ENCODE measurements at regions not wholly inside any gene's neighbourhood (a gene's known extent, or its start where the extent isn't known, plus 50 kb on each side); places are given as distances from the start of the nearest gene placed in this dataset.
A peak's percentile ranks its signal among the peaks of the same experiment; 100 is the strongest.

GRCh38 chr4:123994917-123995316 lies 598.3 kb downstream of the SPRY1 start:
- peak; percentile 49 for TF ChIP-seq CTCF (IDR thresholded peaks at IDR 0.05; ENCODE audit: low read depth, low read length, missing control alignments)
- Histone ChIP-seq H3K36me3 (replicated peaks) (no peaks in the 10 kb centered on the region), H3K27me3 (replicated peaks) (no peaks in the 10 kb centered on the region), H3K27ac (peak overlapping the region; percentile 87), H3K4me3 (ENCODE audit: low read depth, low read length) (no peak overlapping the region)
- in situ Hi-C loops (cut with HindIII; ENCODE audit: low pct_ligation_motif_present, low sequenced_read_pairs) = no loop called here
- DNase-seq = no peak

DNA sequence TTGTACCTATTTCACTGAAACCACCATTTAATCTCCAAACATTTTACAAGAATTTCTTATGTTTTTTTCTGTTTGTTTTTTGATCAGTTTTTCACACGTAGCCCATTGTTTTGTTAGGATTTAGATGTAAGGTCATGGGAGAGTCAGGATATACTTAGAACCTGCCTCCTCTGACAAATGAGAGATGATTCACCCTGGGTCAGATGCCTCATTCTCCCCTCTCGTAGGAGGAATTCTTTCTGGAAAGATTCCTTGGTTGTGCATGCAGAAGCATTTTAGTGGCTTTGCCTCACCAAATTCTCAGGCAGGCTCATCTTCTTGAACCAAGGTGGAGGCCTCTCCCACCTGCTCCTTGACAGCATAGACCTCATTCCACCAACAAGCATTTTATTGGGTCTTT lies 599.3 kb downstream of the SPRY1 start:
- H3K27ac ChIP-seq = peak overlapping the region; percentile 87
- H3K36me3 ChIP-seq (replicated peaks) = no peaks in the 10 kb centered on the region
- H3K27me3 ChIP-seq (replicated peaks) = no peaks in the 10 kb centered on the region
- in situ Hi-C loops (cut with HindIII; ENCODE audit: low pct_ligation_motif_present, low sequenced_read_pairs) = no loop called here
- no peak overlapping the region for H3K4me3 ChIP-seq (ENCODE audit: low read depth, low read length)
- no peak for TF ChIP-seq CTCF (IDR thresholded peaks at IDR 0.05; ENCODE audit: low read depth, low read length, missing control alignments)
- peak; percentile 89 for DNase-seq

DNA sequence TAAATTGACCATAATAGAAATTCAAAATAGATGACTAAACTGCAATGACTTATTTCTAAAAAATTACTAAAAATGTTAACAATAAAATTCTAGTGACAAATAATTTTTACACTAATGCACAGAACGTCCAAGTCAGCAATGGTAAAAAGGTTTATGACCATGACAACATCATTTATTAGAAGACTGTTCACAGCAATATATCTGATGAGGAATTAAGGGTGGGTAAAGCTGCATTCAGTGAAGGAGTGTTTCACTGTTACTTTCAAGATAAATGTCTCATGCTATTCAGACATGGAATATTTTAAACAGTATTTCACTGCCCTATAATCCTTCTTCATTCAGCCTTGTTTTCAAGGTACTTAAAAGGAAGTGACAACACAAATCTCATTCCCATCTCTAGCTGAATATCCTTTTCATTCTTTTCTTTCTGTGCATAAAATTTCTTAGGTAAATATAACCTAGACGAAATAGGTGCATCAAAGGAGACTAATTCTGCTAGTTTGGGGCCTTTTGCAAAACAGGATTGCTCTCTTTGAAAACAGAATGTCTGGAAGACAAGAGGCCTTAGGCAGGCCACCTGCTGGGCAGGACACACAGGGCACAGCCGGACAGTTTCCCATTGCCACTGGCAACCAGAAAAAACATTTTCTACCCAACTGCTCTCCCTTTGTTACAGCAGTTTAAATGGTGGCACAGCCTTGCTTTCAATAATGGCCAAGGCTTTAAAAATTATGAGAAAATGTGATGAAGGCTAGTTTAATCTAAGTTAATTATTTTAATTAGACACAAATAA lies 600.3 kb downstream of the SPRY1 start:
- no peaks in the 10 kb centered on the region for H3K27me3 ChIP-seq (replicated peaks)
- TF ChIP-seq CTCF (IDR thresholded peaks at IDR 0.05; ENCODE audit: low read depth, low read length, missing control alignments) = peak; percentile 46
- no peak overlapping the region for H3K4me3 ChIP-seq (ENCODE audit: low read depth, low read length)
- H3K27ac ChIP-seq = peak overlapping the region; percentile 87
- in situ Hi-C loops (cut with HindIII; ENCODE audit: low pct_ligation_motif_present, low sequenced_read_pairs) = no loop called here
- H3K36me3 ChIP-seq (replicated peaks) = no peaks in the 10 kb centered on the region
- DNase-seq = peak; percentile 52

GRCh38 chr4:123997776-123998449 lies 601.3 kb downstream of the SPRY1 start:
- in situ Hi-C loops (cut with HindIII; ENCODE audit: low pct_ligation_motif_present, low sequenced_read_pairs) = no loop called here
- TF ChIP-seq CTCF (IDR thresholded peaks at IDR 0.05; ENCODE audit: low read depth, low read length, missing control alignments) = no peak
- H3K4me3 ChIP-seq (ENCODE audit: low read depth, low read length) = no peak overlapping the region
- no peak overlapping the region for H3K27ac ChIP-seq
- no peaks in the 10 kb centered on the region for H3K27me3 ChIP-seq (replicated peaks)
- no peak for DNase-seq
- H3K36me3 ChIP-seq (replicated peaks) = no peaks in the 10 kb centered on the region

- TF ChIP-seq CTCF (IDR thresholded peaks at IDR 0.05; ENCODE audit: low read depth, low read length, missing control alignments) = no peak
- in situ Hi-C loops (cut with HindIII; ENCODE audit: low pct_ligation_motif_present, low sequenced_read_pairs) = no loop called here
- no peak for DNase-seq
- H3K27me3 ChIP-seq (replicated peaks) = no peaks in the 10 kb centered on the region
- no peak overlapping the region for H3K4me3 ChIP-seq (ENCODE audit: low read depth, low read length)
- H3K36me3 ChIP-seq (replicated peaks) = no peaks in the 10 kb centered on the region
- H3K27ac ChIP-seq = no peak overlapping the region
Measured at GRCh38 chr4:124000233-124000632, 603.6 kb downstream of the SPRY1 start.

All from brain microvascular endothelial cell (primary cell).